NCI-H524 (cell line): ENCODE measurements at regions not wholly inside any gene's neighbourhood (a gene's known extent, or its start where the extent isn't known, plus 50 kb on each side); places are given as distances from the start of the nearest gene placed in this dataset.
A peak's percentile ranks its signal among the peaks of the same experiment; 100 is the strongest.

Experiments
- DNase-seq, 2 experiments: peaks; one replicate each; lab custom pipeline; 2025; lab: John Stamatoyannopoulos, UW

DNA sequence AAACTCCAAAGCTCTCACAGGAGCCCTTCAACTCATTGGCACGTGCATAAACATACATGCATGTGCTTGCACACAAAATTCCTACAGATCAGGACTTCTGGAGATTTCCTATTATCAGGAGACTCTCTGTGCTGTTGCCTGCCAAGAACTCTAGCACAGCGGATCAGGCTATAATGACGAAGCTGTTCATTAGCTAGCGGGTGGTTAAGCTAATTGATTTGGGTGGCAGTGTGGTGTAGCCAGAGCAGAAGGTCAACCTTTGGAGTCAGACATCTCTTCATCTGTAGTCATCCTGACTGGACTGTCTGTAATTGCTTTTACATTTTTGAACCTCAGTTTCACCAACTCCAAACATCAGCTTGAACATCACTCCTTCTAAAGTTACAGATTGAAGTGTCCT lies 69.0 kb downstream of the KIF2B start:
- no peak for DNase-seq

GRCh38 chr17:53892222-53892621 lies 69.5 kb downstream of the KIF2B start:
- no peak for DNase-seq

DNA sequence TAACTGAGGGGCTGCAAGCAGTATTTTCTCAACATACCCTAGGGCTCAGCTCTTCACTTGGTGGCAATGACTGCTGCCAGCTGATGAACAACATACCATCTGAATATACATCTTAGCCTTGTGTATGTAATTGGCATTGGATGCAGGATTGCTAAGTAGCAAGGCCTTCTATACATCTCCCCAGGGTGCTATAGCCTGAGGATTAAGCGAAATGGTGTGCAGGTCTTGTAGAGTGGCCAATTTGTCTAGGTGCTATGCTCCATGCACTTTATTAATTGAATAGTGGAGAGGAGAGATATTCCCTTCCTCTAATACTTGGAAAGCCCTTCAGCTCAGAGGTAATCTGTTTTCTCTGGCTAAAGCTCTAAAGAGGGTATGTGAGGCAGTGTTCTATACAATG lies 71.9 kb downstream of the KIF2B start:
- DNase-seq, result peak; percentile 85 to 96

DNA sequence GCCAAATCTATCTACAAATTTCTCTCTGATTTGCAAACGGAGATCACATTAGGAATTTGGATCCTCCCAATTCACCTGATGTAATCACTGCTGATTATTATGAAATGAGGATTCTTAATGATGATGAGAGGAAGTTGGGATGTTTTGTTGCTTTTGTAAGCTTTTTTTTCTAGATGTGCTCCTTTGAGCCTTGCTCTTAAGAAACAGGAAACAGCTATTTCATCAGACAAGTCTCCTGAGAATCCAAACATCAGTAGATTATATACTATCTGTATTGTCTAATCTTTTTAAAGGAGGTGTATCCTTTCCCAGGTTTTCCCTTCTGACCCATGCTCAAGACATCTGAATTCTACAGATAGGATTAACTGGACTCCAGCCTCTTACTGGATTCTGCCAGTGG lies 73.3 kb downstream of the KIF2B start:
- DNase-seq, result no peak

- DNase-seq, result no peak
Observed at GRCh38 chr17:53900951-53901350, 78.2 kb downstream of the KIF2B start.

- DNase-seq, result no peak
Observed at GRCh38 chr17:53907435-53907834, 84.7 kb downstream of the KIF2B start.

- DNase-seq, result no peak
Observed at GRCh38 chr17:53909802-53910201, 87.1 kb downstream of the KIF2B start.

GRCh38 chr17:53912117-53912516 lies 89.4 kb downstream of the KIF2B start:
- no peak for DNase-seq

DNA sequence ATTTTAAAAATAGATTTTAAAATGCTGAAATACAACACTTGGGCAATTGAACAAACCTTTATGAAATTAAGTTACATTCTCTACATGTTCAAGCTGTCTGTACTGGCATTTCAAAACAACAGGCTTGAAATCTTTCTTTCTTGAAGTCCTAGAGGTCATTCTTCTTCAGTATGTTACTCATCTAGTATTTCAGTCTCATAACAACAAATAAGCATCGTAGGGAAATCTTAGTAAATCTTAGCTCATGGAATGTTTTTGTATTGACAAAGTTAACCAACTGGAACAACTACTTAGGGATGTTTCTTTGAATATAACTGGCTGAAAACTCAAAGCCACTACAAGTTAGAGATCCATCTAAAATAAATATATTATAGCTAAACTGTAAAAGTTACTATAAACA lies 96.6 kb downstream of the KIF2B start:
- DNase-seq, result no peak

DNA sequence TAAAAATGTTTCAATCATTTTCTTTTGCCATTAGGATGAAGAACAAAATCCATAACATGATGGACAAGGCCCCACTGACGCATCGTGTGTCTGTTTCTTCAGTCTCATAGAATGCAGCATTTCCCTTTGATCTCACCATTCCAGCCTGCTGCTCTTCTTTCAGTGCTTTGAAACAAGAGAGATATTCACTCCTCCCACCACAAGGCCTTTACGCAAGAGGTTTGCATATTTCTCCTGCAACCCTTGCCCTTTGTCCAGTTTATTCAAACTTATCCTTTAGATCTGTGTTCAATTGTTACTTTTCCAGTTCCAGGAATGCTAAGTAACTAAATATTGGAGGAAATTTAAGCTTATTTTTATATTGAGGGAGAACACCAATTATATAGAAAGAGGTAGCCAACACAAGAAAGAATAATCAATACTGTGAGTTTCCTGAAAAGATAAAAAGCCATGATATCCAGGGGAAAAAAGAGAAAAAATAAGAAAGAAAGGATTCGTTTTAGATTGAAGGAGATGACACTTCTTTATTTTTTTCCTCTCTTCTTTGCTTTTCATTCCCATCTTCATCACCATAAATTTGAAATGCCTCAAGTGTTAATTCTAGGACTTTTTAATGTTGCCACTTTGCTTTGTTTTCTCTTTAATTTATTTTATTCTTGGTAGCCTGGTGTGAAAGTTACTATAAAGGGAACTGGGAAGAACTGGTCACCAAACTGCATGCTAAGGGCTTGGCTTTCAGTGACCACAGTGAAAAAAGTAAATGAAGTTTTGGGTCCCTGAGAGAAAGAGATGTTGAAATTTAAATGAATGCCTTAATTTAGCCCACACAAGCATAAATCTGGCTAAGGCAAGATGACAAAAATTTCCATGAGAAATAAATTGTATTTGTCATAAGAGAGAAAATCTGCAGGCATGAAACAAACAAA lies 102.1 kb downstream of the KIF2B start:
- DNase-seq, result peak in 1 of 2 experiments; percentile 11

- no peak for DNase-seq
Observed at GRCh38 chr17:53932386-53932785, 109.7 kb downstream of the KIF2B start.

DNA sequence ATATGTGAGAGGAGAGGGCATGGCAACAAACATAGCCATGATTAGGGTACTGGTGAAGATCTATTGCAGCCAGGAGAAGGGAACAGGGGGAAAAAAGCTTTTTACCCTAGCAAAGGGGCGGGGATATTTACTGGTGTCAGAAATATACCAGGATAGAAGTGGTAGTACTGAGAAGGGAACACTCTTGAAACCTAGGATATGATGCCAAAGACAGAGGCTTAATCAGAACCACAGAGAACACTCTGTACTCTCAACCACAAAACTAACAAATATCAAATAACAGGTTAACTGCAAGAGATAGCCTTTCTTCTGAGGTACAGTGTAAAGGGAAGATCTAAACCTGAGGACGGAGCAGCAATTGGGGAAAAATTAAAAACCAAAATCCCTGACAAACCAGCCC lies 112.2 kb downstream of the KIF2B start:
- DNase-seq, result no peak

DNA sequence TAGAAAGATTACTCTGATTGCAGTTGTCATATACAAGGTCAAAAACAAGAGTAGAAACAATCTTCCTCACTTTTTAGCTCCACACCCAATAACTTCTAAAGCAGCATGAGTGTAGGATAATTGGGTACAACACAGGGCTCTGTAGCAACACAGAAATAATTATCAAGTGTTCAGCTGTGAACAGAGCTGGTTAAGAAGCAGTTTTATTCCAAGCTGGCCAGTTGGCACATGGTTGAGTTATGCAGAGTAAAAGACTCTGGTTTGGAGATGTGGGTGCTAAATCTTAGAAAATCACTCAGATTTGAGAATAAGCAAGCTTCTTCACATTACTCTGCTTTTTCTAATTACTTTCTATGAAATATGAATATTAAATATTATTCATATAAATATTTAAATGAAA lies 118.5 kb downstream of the KIF2B start:
- DNase-seq, result peak; percentile 19 to 50

DNA sequence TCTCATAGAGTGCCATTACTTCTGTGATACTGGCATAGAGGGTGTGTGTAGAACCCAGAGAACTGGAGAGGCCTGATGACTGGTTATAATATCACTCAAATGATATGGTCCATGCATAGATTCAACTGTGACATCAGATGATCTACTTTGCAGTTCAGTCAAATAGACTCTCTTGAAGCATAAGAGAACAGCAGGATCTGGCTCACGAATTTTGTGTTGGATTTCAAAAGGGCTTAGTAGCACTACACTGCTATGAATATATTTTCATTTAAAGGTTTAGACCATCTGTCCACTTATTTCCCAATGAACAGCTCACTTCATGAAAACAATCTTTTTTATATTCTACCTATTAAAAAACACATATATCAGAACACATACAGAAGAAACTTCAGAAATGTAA lies 119.7 kb downstream of the KIF2B start:
- peak; percentile 62 to 95 for DNase-seq

- peak; percentile 43 to 79 for DNase-seq
Observed at GRCh38 chr17:53942898-53943297, 120.2 kb downstream of the KIF2B start.

- DNase-seq, result no peak
Observed at GRCh38 chr17:53948323-53948722, 125.6 kb downstream of the KIF2B start.

- DNase-seq, result no peak
Observed at GRCh38 chr17:53949473-53950090, 126.9 kb downstream of the KIF2B start.

GRCh38 chr17:53950207-53950857 lies 127.6 kb downstream of the KIF2B start:
- DNase-seq, result peak in 1 of 2 experiments; percentile 15

- DNase-seq, result no peak
Observed at GRCh38 chr17:53950858-53951250, 128.1 kb downstream of the KIF2B start.

- DNase-seq, result no peak
Observed at GRCh38 chr17:53971361-53971760, 148.6 kb downstream of the KIF2B start.

- DNase-seq, result no peak
Observed at GRCh38 chr17:53979991-53980390, 157.3 kb downstream of the KIF2B start.

- DNase-seq, result no peak
Observed at GRCh38 chr17:53996131-53996530, 173.4 kb downstream of the KIF2B start.

DNA sequence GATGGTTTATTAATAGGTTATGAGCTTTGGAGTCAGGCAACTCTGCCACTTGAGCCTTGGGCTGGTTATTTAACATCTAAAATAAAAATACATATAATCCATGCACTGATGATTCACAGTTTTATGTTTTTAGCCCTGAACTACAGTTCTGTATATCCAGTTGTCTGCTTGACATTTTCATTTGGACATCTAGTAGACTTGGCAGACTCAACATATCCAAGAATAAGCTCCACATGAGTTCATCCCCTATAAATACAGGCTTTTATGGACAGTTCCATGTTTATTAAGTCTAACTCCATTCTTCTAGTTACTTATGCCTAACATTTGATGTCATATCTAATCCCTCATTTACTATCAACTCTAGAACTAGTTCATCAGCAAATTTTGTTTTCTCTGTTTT lies 174.2 kb downstream of the KIF2B start:
- no peak for DNase-seq
